Mesenchymal stem cell (in vitro differentiated cells and primary cell): ENCODE measurements at regions not wholly inside any gene's neighbourhood (a gene's known extent, or its start where the extent isn't known, plus 50 kb on each side); places are given as distances from the start of the nearest gene placed in this dataset. TPM values are rescaled to one million over a fixed set of nuclear protein-coding genes. Genes with fewer than 3 reads are reported as not detected.
"Not testable (repeated sequence)": the region's sequence is repeated elsewhere in the genome, so short reads cannot be mapped to it uniquely, and the experiment has no call there.

Experiments
- DNase-seq: peaks from one replicate; pipeline ENCODE4 v3.0.0-alpha.2; 2013
- H2AFZ ChIP-seq: one replicate; pipeline ENCODE4 v1.6.1; 2013; ENCODE audit warnings: low read depth, mild to moderate bottlenecking, control low read depth, inconsistent platforms, low read length, moderate library complexity
- H2AK5ac ChIP-seq: 2 replicates; pipeline ENCODE4 v1.6.1; 2013; ENCODE audit warnings: low read length, moderate library complexity, mild to moderate bottlenecking, inconsistent platforms; ENCODE audit not compliant: severe bottlenecking
- H2BK120ac ChIP-seq: one replicate; pipeline ENCODE4 v1.6.1; 2013; ENCODE audit warnings: low read depth, mild to moderate bottlenecking, inconsistent platforms, low read length, moderate library complexity
- H2BK12ac ChIP-seq, 2 experiments: one replicate each; pipeline ENCODE4 v1.6.1; 2013; ENCODE audit warnings: inconsistent platforms in 2 of 2, low read length in 2 of 2, mild to moderate bottlenecking in 2 of 2, moderate library complexity in 2 of 2, control low read depth in 1 of 2
- H2BK15ac ChIP-seq: one replicate; pipeline ENCODE4 v1.6.1; 2013; ENCODE audit warnings: mild to moderate bottlenecking, low read depth, inconsistent platforms; ENCODE audit not compliant: poor library complexity, severe bottlenecking
- H2BK5ac ChIP-seq: 2 replicates; pipeline ENCODE4 v1.6.1; 2013; ENCODE audit warnings: low read depth, mild to moderate bottlenecking, low read length, control low read depth, inconsistent platforms; ENCODE audit not compliant: poor library complexity, severe bottlenecking
- H3K14ac ChIP-seq, 2 experiments: one replicate each; pipeline ENCODE4 v1.6.1; 2013; ENCODE audit warnings: inconsistent platforms in 2 of 2, low read length in 2 of 2, control low read depth in 1 of 2, mild to moderate bottlenecking in 1 of 2, moderate library complexity in 1 of 2
- H3K18ac ChIP-seq, 2 experiments: one replicate each; pipeline ENCODE4 v1.6.1; 2013; ENCODE audit warnings: inconsistent platforms in 2 of 2, low read length in 2 of 2, control low read depth in 1 of 2, low read depth in 1 of 2, mild to moderate bottlenecking in 1 of 2
- H3K23ac ChIP-seq, 2 experiments: one replicate each; pipeline ENCODE4 v1.6.1; 2013; ENCODE audit warnings: inconsistent platforms in 2 of 2, low read length in 2 of 2, mild to moderate bottlenecking in 2 of 2, moderate library complexity in 2 of 2, control low read depth in 1 of 2
- H3K27ac ChIP-seq: 2 replicates; pipeline ENCODE4 v1.5.1; 2013; ENCODE audit warnings: mild to moderate bottlenecking, moderate library complexity, low read length, control low read depth, inconsistent platforms; ENCODE audit not compliant: poor library complexity, severe bottlenecking
- H3K27me3 ChIP-seq, 2 experiments: 2 replicates each; pipeline versions ENCODE4 v1.6.1 to v1.7.0; 2013; ENCODE audit warnings: low read length in 2 of 2, mild to moderate bottlenecking in 2 of 2, moderate library complexity in 2 of 2, control low read depth in 1 of 2, inconsistent platforms in 1 of 2; ENCODE audit not compliant: control insufficient read depth in 1 of 2, insufficient read depth in 1 of 2
- H3K36me3 ChIP-seq, 2 experiments: 2 replicates each; pipeline versions ENCODE4 v1.6.1 to v1.7.0; 2013; ENCODE audit warnings: low read length in 2 of 2, control low read depth in 1 of 2, inconsistent platforms in 1 of 2, low read depth in 1 of 2, mild to moderate bottlenecking in 1 of 2; ENCODE audit not compliant: insufficient read depth in 2 of 2, control insufficient read depth in 1 of 2
- H3K4ac ChIP-seq, 2 experiments: one replicate each; pipeline ENCODE4 v1.6.1; 2013; ENCODE audit warnings: inconsistent platforms in 2 of 2, low read length in 2 of 2, mild to moderate bottlenecking in 2 of 2, moderate library complexity in 2 of 2, control low read depth in 1 of 2, low read depth in 1 of 2
- H3K4me1 ChIP-seq: 2 replicates; pipeline ENCODE4 v1.6.1; 2013; ENCODE audit warnings: low read depth, low read length, control low read depth; ENCODE audit not compliant: control insufficient read depth, insufficient read depth
- H3K4me2 ChIP-seq: 2 replicates; pipeline ENCODE4 v1.6.1; 2013; ENCODE audit warnings: low read length, mild to moderate bottlenecking, inconsistent platforms; ENCODE audit not compliant: poor library complexity, severe bottlenecking
- H3K4me3 ChIP-seq, 2 experiments: 2 replicates each; pipeline versions ENCODE4 v1.5.1 to v1.7.0; 2013; ENCODE audit warnings: low read length in 2 of 2, mild to moderate bottlenecking in 2 of 2, control low read depth in 1 of 2, low read depth in 1 of 2; ENCODE audit not compliant: insufficient read depth in 1 of 2
- H3K79me1 ChIP-seq: replicated peaks from 2 replicates; pipeline ENCODE4 v1.6.1; 2013; ENCODE audit warnings: mild to moderate bottlenecking, control low read depth, low read length, inconsistent platforms; ENCODE audit not compliant: poor library complexity, severe bottlenecking
- H3K9ac ChIP-seq: 2 replicates; pipeline ENCODE4 v1.7.0; 2013; ENCODE audit warnings: mild to moderate bottlenecking, low read length, moderate library complexity
- H3K9me3 ChIP-seq: 2 replicates; pipeline ENCODE4 v1.7.0; 2013; ENCODE audit warnings: mild to moderate bottlenecking, low read length; ENCODE audit not compliant: control insufficient read depth
- H4K8ac ChIP-seq: one replicate; pipeline ENCODE4 v1.6.1; 2013; ENCODE audit warnings: inconsistent platforms, mild to moderate bottlenecking, low read length, moderate library complexity
- H4K91ac ChIP-seq: one replicate; pipeline ENCODE4 v1.6.1; 2013; ENCODE audit warnings: mild to moderate bottlenecking, low read length, inconsistent platforms
- WGBS: methylation state at CpG from one replicate; pipeline ENCODE4 v1.1.7; 2013; ENCODE audit warnings: mixed read lengths; 5-methylcytosine and 5-hydroxymethylcytosine counted together
- small RNA-seq: library from polyadenylated mRNA; stranded (forward); fragments of <200 nt; extraction: miRNeasy Mini kit (QIAGEN cat#:217004); gene quantifications from one replicate; pipeline ENCODE3, GENCODE V24; 2013; ENCODE audit warnings: low read depth

- H3K23ac ChIP-seq, H3K27ac ChIP-seq, H2BK120ac ChIP-seq, H4K8ac ChIP-seq, H3K4me1 ChIP-seq, H3K79me1 ChIP-seq, DNase-seq, H3K9me3 ChIP-seq, H2AFZ ChIP-seq, H2BK12ac ChIP-seq, H3K14ac ChIP-seq, H3K4ac ChIP-seq, H3K27me3 ChIP-seq, H2BK5ac ChIP-seq, H3K18ac ChIP-seq, H4K91ac ChIP-seq, H2BK15ac ChIP-seq, H3K4me2 ChIP-seq, H2AK5ac ChIP-seq, H3K9ac ChIP-seq, H3K36me3 ChIP-seq, H3K4me3 ChIP-seq: not testable (repeated sequence)
- WGBS: no CpG with 5 or more reads among the region's 2 CpGs
Observed at GRCh38 chr1:146278758-146279157, 49.9 kb upstream of the NOTCH2NLA start.

Small RNAs in the stretch of these regions (small RNA-seq; reads per million reads assigned to genes)
- gene RF00003: 1.2 reads per million
- gene RF00619: not detected
- not detected for gene RNA5SP536
- not detected for gene RNU6-1071P
